Activated T-cell treated with anti-CD3 and anti-CD28 coated beads, Interleukin-2, amount 50 U/mL, for 4 hours (primary cell): ENCODE measurements at regions not wholly inside any gene's neighbourhood (a gene's known extent, or its start where the extent isn't known, plus 50 kb on each side); places are given as distances from the start of the nearest gene placed in this dataset.

Source experiments
- ATAC-seq, 2 donors: fragments of 200-7000 bp; cut with Tn5 transposase; one replicate each; pipeline ENCODE4 v1.10.0; 2021
- DNase-seq: peaks from one replicate; pipeline ENCODE4 v3.0.0-alpha.2; 2020
- H3K27me3 Mint-ChIP-seq: one replicate; pipeline ENCODE4 v1.8.0; 2021; ENCODE audit warnings: low read depth, mixed read lengths
- H3K36me3 Mint-ChIP-seq: one replicate; pipeline ENCODE4 v1.8.0; 2022; ENCODE audit warnings: mixed read lengths; ENCODE audit not compliant: insufficient read depth
- H3K4me1 Mint-ChIP-seq: one replicate; pipeline ENCODE4 v1.8.0; 2021; ENCODE audit warnings: low read depth, mixed read lengths
- H3K4me3 Mint-ChIP-seq: one replicate; pipeline ENCODE4 v1.8.0; 2021; ENCODE audit warnings: mild to moderate bottlenecking, moderate library complexity, mixed read lengths
- H3K9me3 Mint-ChIP-seq: one replicate; pipeline ENCODE4 v1.8.0; 2021; ENCODE audit warnings: mixed read lengths

- Mint-ChIP-seq H3K4me3 (no peak overlapping the region), H3K27me3 (peaks cover 1% of the 10 kb centered on the region), H3K4me1 (peaks cover 8% of the 10 kb centered on the region), H3K9me3 (no peaks in the 10 kb centered on the region), H3K36me3 (no peaks in the 10 kb centered on the region)
- ATAC-seq, result no peak
- DNase-seq, result no peak
Observed at GRCh38 chr18:78411539-78411938, 568.1 kb upstream of the SALL3 start.

- H3K27me3 Mint-ChIP-seq, result peaks cover 1% of the 10 kb centered on the region
- H3K9me3 Mint-ChIP-seq, result no peaks in the 10 kb centered on the region
- H3K4me3 Mint-ChIP-seq, result no peak overlapping the region
- no peak for ATAC-seq
- DNase-seq, result no peak
- no peaks in the 10 kb centered on the region for H3K36me3 Mint-ChIP-seq
- no peaks in the 10 kb centered on the region for H3K4me1 Mint-ChIP-seq
Observed at GRCh38 chr18:78414302-78414701, 565.3 kb upstream of the SALL3 start.

- no peaks in the 10 kb centered on the region for H3K27me3 Mint-ChIP-seq
- H3K9me3 Mint-ChIP-seq, result no peaks in the 10 kb centered on the region
- no peaks in the 10 kb centered on the region for H3K36me3 Mint-ChIP-seq
- no peak overlapping the region for H3K4me3 Mint-ChIP-seq
- DNase-seq (no peak), ATAC-seq (no peak)
- H3K4me1 Mint-ChIP-seq, result no peaks in the 10 kb centered on the region
Observed at GRCh38 chr18:78416853-78417252, 562.8 kb upstream of the SALL3 start.

GRCh38 chr18:78418379-78418778 lies 561.2 kb upstream of the SALL3 start:
- Mint-ChIP-seq H3K9me3 (no peaks in the 10 kb centered on the region), H3K27me3 (no peaks in the 10 kb centered on the region), H3K4me3 (no peak overlapping the region), H3K36me3 (no peaks in the 10 kb centered on the region), H3K4me1 (no peaks in the 10 kb centered on the region)
- no peak for DNase-seq
- ATAC-seq, result no peak

GRCh38 chr18:78419171-78419570 lies 560.4 kb upstream of the SALL3 start:
- Mint-ChIP-seq H3K36me3 (no peaks in the 10 kb centered on the region), H3K4me1 (no peaks in the 10 kb centered on the region), H3K9me3 (no peaks in the 10 kb centered on the region), H3K27me3 (no peaks in the 10 kb centered on the region), H3K4me3 (no peak overlapping the region)
- no peak for ATAC-seq
- no peak for DNase-seq

- Mint-ChIP-seq H3K36me3 (no peaks in the 10 kb centered on the region), H3K4me3 (no peak overlapping the region)
Observed at GRCh38 chr18:78420116-78420515, 559.5 kb upstream of the SALL3 start.

GRCh38 chr18:78421392-78421791 lies 558.2 kb upstream of the SALL3 start:
- no peaks in the 10 kb centered on the region for H3K4me1 Mint-ChIP-seq
- H3K4me3 Mint-ChIP-seq, result no peak overlapping the region
- DNase-seq (no peak), ATAC-seq (no peak)
- H3K27me3 Mint-ChIP-seq, result no peaks in the 10 kb centered on the region
- H3K9me3 Mint-ChIP-seq, result no peaks in the 10 kb centered on the region
- no peaks in the 10 kb centered on the region for H3K36me3 Mint-ChIP-seq

More at GRCh38 chr18:78420116-78420515, 559.5 kb upstream of the SALL3 start:
- H3K4me1 Mint-ChIP-seq, result no peaks in the 10 kb centered on the region
- no peaks in the 10 kb centered on the region for H3K9me3 Mint-ChIP-seq
- no peak for DNase-seq
- ATAC-seq, result no peak
- no peaks in the 10 kb centered on the region for H3K27me3 Mint-ChIP-seq

- Mint-ChIP-seq H3K4me1 (no peaks in the 10 kb centered on the region), H3K4me3 (no peak overlapping the region), H3K36me3 (no peaks in the 10 kb centered on the region), H3K27me3 (no peaks in the 10 kb centered on the region), H3K9me3 (no peaks in the 10 kb centered on the region)
- no peak for ATAC-seq
- no peak for DNase-seq
Observed at GRCh38 chr18:78422336-78422735, 557.3 kb upstream of the SALL3 start.

- Mint-ChIP-seq H3K4me3 (no peak overlapping the region), H3K9me3 (no peaks in the 10 kb centered on the region), H3K4me1 (no peaks in the 10 kb centered on the region), H3K36me3 (no peaks in the 10 kb centered on the region), H3K27me3 (no peaks in the 10 kb centered on the region)
- DNase-seq (no peak), ATAC-seq (no peak)
Observed at GRCh38 chr18:78423811-78424210, 555.8 kb upstream of the SALL3 start.

GRCh38 chr18:78424403-78425018 lies 555.1 kb upstream of the SALL3 start:
- H3K4me1 Mint-ChIP-seq, result no peaks in the 10 kb centered on the region
- H3K36me3 Mint-ChIP-seq, result no peaks in the 10 kb centered on the region
- no peak overlapping the region for H3K4me3 Mint-ChIP-seq
- ATAC-seq (no peak), DNase-seq (no peak)
- H3K9me3 Mint-ChIP-seq, result no peaks in the 10 kb centered on the region
- H3K27me3 Mint-ChIP-seq, result no peaks in the 10 kb centered on the region

- DNase-seq (no peak), ATAC-seq (no peak)
- Mint-ChIP-seq H3K9me3 (no peaks in the 10 kb centered on the region), H3K4me1 (no peaks in the 10 kb centered on the region), H3K4me3 (no peak overlapping the region), H3K27me3 (no peaks in the 10 kb centered on the region), H3K36me3 (no peaks in the 10 kb centered on the region)
Observed at GRCh38 chr18:78425019-78425412, 554.6 kb upstream of the SALL3 start.

- no peak for DNase-seq
- no peaks in the 10 kb centered on the region for H3K27me3 Mint-ChIP-seq
- no peaks in the 10 kb centered on the region for H3K4me1 Mint-ChIP-seq
- no peak overlapping the region for H3K4me3 Mint-ChIP-seq
- no peaks in the 10 kb centered on the region for H3K9me3 Mint-ChIP-seq
- ATAC-seq, result no peak
- H3K36me3 Mint-ChIP-seq, result no peaks in the 10 kb centered on the region
Observed at GRCh38 chr18:78427081-78427480, 552.5 kb upstream of the SALL3 start.

- no peaks in the 10 kb centered on the region for H3K36me3 Mint-ChIP-seq
- H3K4me1 Mint-ChIP-seq, result no peaks in the 10 kb centered on the region
- no peak overlapping the region for H3K4me3 Mint-ChIP-seq
- no peak for DNase-seq
- no peak for ATAC-seq
- H3K9me3 Mint-ChIP-seq, result no peaks in the 10 kb centered on the region
- H3K27me3 Mint-ChIP-seq, result no peaks in the 10 kb centered on the region
Observed at GRCh38 chr18:78429127-78430108, 550.2 kb upstream of the SALL3 start.

- Mint-ChIP-seq H3K4me1 (no peaks in the 10 kb centered on the region), H3K4me3 (no peak overlapping the region), H3K9me3 (no peaks in the 10 kb centered on the region), H3K27me3 (no peaks in the 10 kb centered on the region), H3K36me3 (no peaks in the 10 kb centered on the region)
- ATAC-seq (no peak), DNase-seq (no peak)
Observed at GRCh38 chr18:78430131-78430758, 549.4 kb upstream of the SALL3 start.

- Mint-ChIP-seq H3K36me3 (no peaks in the 10 kb centered on the region), H3K4me1 (no peaks in the 10 kb centered on the region), H3K27me3 (no peaks in the 10 kb centered on the region), H3K4me3 (no peak overlapping the region), H3K9me3 (peaks cover 3% of the 10 kb centered on the region)
- ATAC-seq (no peak), DNase-seq (no peak)
Observed at GRCh38 chr18:78431606-78432005, 548.0 kb upstream of the SALL3 start.
